RPMI8226 (cell line): ENCODE measurements at regions not wholly inside any gene's neighbourhood (a gene's known extent, or its start where the extent isn't known, plus 50 kb on each side); places are given as distances from the start of the nearest gene placed in this dataset.
"Not testable (repeated sequence)": the region's sequence is repeated elsewhere in the genome, so short reads cannot be mapped to it uniquely, and the experiment has no call there.

Experiments used
- DNase-seq: peaks from one replicate; pipeline ENCODE4 v3.0.0-alpha.2; 2015

GRCh38 chrX:45524296-45524695 lies 323.6 kb upstream of the DIPK2B start:
- DNase-seq = no peak

- no peak for DNase-seq
Observed at GRCh38 chrX:45518552-45518951, 317.9 kb upstream of the DIPK2B start.

GRCh38 chrX:45517090-45517973 lies 316.7 kb upstream of the DIPK2B start:
- no peak for DNase-seq

GRCh38 chrX:45515262-45516215 lies 314.9 kb upstream of the DIPK2B start:
- DNase-seq = no peak

GRCh38 chrX:45513042-45513441 lies 312.4 kb upstream of the DIPK2B start:
- no peak for DNase-seq

GRCh38 chrX:45508454-45508853 lies 307.8 kb upstream of the DIPK2B start:
- no peak for DNase-seq

GRCh38 chrX:45506149-45506730 lies 305.6 kb upstream of the DIPK2B start:
- DNase-seq = no peak

GRCh38 chrX:45505214-45505613 lies 304.5 kb upstream of the DIPK2B start:
- no peak for DNase-seq

GRCh38 chrX:45503787-45504362 lies 303.2 kb upstream of the DIPK2B start:
- DNase-seq = not testable (repeated sequence)

- no peak for DNase-seq
Observed at GRCh38 chrX:45502396-45502795, 301.7 kb upstream of the DIPK2B start.

- DNase-seq = no peak
Observed at GRCh38 chrX:45497290-45497689, 296.6 kb upstream of the DIPK2B start.

- DNase-seq = no peak
Observed at GRCh38 chrX:45485719-45486118, 285.0 kb upstream of the DIPK2B start.

GRCh38 chrX:45479835-45480422 lies 279.3 kb upstream of the DIPK2B start:
- no peak for DNase-seq

- no peak for DNase-seq
Observed at GRCh38 chrX:45479196-45479834, 278.6 kb upstream of the DIPK2B start.

- DNase-seq = no peak
Observed at GRCh38 chrX:45472968-45473367, 272.3 kb upstream of the DIPK2B start.

- DNase-seq = not testable (repeated sequence)
Observed at GRCh38 chrX:45467537-45467936, 266.9 kb upstream of the DIPK2B start.

- DNase-seq = not testable (repeated sequence)
Observed at GRCh38 chrX:45455732-45456131, 255.1 kb upstream of the DIPK2B start.

- DNase-seq = no peak
Observed at GRCh38 chrX:45454290-45454689, 253.6 kb upstream of the DIPK2B start.

- no peak for DNase-seq
Observed at GRCh38 chrX:45449982-45450381, 249.3 kb upstream of the DIPK2B start.

GRCh38 chrX:45447995-45448394 lies 247.3 kb upstream of the DIPK2B start:
- no peak for DNase-seq

GRCh38 chrX:45447331-45447730 lies 246.7 kb upstream of the DIPK2B start:
- no peak for DNase-seq
